NCI-H2227 (cell line): ENCODE measurements at regions not wholly inside any gene's neighbourhood (a gene's known extent, or its start where the extent isn't known, plus 50 kb on each side); places are given as distances from the start of the nearest gene placed in this dataset.
"Not testable (repeated sequence)": the region's sequence is repeated elsewhere in the genome, so short reads cannot be mapped to it uniquely, and the experiment has no call there.

Experiments used
- DNase-seq: peaks from one replicate; lab custom pipeline; 2025; ENCODE audit not compliant: unreplicated experiment; lab: John Stamatoyannopoulos, UW

- DNase-seq = no peak
These were observed 190.1 kb downstream of the CDCA7 start for GRCh38 chr2:173544641-173545363.

GRCh38 chr2:173545364-173545763, 190.7 kb downstream of the CDCA7 start:
- DNase-seq = no peak

GRCh38 chr2:173547499-173547898, 192.8 kb downstream of the CDCA7 start:
- DNase-seq = no peak

- no peak for DNase-seq
These were observed 195.5 kb downstream of the CDCA7 start for GRCh38 chr2:173550143-173550542.

- no peak for DNase-seq
These were observed 197.9 kb downstream of the CDCA7 start for GRCh38 chr2:173552531-173552930.

GRCh38 chr2:173553593-173553992, 198.9 kb downstream of the CDCA7 start:
- no peak for DNase-seq

GRCh38 chr2:173555833-173556232, 201.2 kb downstream of the CDCA7 start:
- peak; percentile 94 for DNase-seq

- peak; percentile 24 for DNase-seq
These were observed 202.1 kb downstream of the CDCA7 start for GRCh38 chr2:173556816-173557215.

GRCh38 chr2:173557497-173557896, 202.8 kb downstream of the CDCA7 start:
- DNase-seq = no peak

- no peak for DNase-seq
These were observed 212.8 kb downstream of the CDCA7 start for GRCh38 chr2:173567493-173567892.

GRCh38 chr2:173568054-173568453, 213.4 kb downstream of the CDCA7 start:
- no peak for DNase-seq

GRCh38 chr2:173571021-173571821, 216.5 kb downstream of the CDCA7 start:
- DNase-seq = peak; percentile 48

- no peak for DNase-seq
These were observed 217.4 kb downstream of the CDCA7 start for GRCh38 chr2:173571887-173572680.

GRCh38 chr2:173572848-173573247, 218.2 kb downstream of the CDCA7 start:
- no peak for DNase-seq

GRCh38 chr2:173573782-173574181, 219.1 kb downstream of the CDCA7 start:
- DNase-seq = not testable (repeated sequence)

- no peak for DNase-seq
These were observed 219.8 kb downstream of the CDCA7 start for GRCh38 chr2:173574324-173575112.

- no peak for DNase-seq
These were observed 223.9 kb downstream of the CDCA7 start for GRCh38 chr2:173578404-173579107.

GRCh38 chr2:173580351-173580750, 225.7 kb downstream of the CDCA7 start:
- no peak for DNase-seq

- DNase-seq = no peak
These were observed 226.3 kb downstream of the CDCA7 start for GRCh38 chr2:173580956-173581355.

- no peak for DNase-seq
These were observed 228.5 kb downstream of the CDCA7 start for GRCh38 chr2:173583196-173583595.
